Right renal cortex interstitium (tissue), 3 donors: ENCODE measurements at regions not wholly inside any gene's neighbourhood (a gene's known extent, or its start where the extent isn't known, plus 50 kb on each side); places are given as distances from the start of the nearest gene placed in this dataset.
A peak's percentile ranks its signal among the peaks of the same experiment; 100 is the strongest.
"Not testable (repeated sequence)": the region's sequence is repeated elsewhere in the genome, so short reads cannot be mapped to it uniquely, and the experiment has no call there.

Experiments used
- DNase-seq, 3 donors: peaks; one replicate each; pipeline ENCODE4 v3.0.0-alpha.2; 2013; ENCODE audit warnings: low read depth in 3 of 3, low spot score in 2 of 3

DNA sequence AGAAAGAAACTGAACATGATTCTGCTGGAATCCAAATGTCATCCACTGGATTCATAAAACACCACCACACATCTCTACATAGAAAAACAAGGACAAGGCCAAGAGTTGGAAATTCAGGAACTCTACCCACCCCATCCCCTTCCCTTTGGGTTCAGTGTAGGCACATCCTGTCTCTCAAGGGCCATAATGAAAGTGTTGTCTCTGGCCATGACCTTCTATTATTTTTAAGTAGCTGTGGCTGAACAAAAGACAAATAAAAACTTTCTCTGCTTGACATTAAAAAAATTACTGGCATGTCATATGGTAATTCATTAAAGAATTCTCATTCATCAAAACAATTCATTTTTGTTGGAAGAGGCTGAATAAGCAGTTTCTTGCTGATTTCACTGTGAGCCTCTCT is 54.9 kb upstream of the ZBTB18 start:
- no peak for DNase-seq

DNA sequence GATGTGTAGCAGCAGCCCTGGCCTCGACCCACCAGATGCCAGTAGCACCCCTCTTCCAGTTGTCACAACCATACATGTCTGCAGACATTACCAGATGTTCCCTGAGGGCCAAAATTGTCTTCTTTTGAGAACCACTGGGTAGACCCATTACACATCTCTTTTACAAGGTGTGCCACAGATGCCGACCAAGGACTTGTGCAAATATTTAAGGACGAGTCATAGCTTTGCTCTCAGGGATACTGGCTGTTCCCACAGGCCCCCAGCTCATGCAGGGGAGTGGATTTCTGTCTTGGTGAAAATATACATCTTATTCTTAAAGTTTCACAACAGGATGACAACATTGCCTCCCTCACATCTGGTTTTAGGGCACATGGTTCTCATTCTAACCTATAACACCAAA is 59.4 kb upstream of the ZBTB18 start:
- no peak for DNase-seq

DNA sequence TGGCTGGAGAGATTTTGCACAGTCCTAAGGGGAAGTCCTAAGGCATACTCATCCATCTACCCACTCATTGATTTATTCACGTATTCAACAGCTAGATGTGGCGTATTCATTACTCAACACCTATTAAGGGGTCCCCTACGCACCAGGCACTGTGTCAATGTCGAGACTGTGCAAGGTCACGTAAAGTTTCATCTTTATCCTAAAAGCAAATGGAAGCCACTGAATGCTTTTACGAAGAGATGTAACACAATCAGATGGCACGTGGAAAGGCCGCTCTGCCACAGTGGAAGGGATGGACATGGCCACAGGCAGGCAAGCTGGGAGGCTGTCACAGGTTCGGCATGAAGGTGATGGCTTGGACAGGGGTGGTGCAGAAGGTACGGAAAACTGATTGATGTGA is 66.3 kb upstream of the ZBTB18 start:
- no peak for DNase-seq

DNA sequence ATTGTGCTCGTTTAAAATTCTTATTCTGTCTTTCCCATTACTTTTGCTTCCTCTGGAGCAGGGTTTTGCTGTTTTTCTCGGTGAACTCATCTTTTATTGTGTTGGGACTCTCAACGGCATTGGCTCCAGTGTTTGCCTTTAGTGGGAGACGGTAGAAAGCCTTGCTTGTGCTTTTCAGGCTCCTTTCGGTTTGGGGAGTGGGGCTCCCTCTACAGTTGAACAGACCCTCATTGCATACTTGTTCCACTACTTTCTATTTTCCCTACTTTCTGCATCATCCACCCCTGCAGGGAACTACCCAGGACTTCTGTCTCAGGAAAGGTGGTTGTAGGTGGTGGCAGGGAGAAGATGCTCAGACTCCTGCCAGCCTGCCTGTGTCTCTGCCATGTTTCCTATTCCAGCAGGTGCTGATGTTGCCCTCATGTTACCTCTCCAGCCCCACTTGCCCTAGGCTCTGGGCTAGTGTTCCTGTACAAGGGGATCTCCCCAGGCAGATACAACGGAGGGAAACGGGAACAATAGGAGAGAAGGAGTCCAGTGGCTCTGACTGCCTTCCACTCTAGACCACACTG is 68.5 kb upstream of the ZBTB18 start:
- DNase-seq: no peak

DNA sequence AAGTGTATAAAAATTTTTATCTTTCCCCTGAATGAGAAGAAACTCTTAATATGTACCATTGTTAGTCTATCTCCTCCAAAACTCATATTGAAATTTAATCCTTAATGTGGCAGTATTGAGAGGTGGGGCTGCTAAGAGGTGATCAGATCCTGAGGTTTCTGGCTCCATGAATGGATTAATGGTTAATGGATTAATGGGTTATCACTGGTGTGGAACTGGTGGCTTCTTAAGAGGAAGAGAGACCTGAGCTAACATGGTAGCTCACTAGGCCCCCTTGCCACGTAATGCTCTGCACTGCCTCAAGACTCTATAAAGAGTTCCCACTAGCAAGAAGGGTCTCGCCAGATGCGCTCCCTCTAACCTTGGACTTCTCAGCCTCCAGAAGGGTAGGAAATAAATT is 70.6 kb upstream of the ZBTB18 start:
- DNase-seq: no peak

DNA sequence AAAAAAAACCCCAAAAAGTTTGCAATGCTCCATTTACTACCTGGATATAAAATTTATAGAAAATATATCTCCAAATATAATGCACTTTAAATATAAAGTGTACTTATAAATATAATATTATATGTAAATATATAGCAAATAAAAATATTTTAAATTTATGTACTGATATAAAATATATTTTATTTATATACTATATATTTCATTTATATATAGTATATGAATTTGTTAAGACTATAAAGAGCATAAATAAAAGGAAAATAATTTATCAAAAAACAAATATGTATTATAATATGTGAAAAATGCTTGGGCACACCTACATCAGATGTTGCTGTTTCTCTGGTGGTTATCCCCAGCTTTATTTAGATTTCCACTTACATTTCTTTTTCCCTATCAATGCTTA is 71.0 kb upstream of the ZBTB18 start:
- no peak for DNase-seq

DNA sequence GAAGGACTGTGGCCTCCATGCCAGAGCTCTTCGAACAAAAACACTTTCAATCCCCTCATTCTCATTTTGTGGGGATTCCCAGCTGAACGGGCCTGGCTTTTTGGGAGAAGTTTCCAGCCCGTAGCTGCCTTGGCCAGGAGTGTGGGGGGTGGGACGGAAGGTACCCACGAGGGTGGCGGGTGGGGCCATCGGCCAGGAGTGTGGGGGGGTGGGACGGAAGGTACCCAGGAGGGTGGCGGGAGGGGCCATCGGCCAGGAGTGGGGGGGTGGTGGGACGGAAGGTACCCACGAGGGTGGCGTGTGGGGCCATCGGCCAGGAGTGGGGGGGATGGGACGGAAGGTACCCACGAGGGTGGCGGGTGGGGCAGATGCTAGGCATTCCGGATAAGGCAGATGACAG is 71.7 kb upstream of the ZBTB18 start:
- DNase-seq: no peak

DNA sequence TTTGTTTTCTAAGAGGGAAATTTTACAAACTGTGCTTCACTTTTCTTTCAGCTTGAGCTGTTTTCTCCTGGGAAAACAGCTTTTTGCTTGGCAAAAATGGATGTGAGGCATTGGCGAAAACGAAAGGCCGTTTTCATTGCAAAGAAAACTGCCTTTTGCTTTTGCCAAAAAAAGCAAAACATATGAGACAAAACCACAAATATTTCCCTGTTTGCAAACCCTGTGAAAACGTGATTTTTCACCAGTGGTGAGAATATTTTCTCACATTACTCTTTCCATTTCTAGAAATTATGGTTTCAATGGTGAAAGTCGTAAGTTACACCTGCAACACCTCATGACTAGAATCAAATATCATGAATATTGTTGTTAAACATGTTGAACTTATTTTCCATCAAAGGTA is 74.0 kb upstream of the ZBTB18 start:
- no peak for DNase-seq

DNA sequence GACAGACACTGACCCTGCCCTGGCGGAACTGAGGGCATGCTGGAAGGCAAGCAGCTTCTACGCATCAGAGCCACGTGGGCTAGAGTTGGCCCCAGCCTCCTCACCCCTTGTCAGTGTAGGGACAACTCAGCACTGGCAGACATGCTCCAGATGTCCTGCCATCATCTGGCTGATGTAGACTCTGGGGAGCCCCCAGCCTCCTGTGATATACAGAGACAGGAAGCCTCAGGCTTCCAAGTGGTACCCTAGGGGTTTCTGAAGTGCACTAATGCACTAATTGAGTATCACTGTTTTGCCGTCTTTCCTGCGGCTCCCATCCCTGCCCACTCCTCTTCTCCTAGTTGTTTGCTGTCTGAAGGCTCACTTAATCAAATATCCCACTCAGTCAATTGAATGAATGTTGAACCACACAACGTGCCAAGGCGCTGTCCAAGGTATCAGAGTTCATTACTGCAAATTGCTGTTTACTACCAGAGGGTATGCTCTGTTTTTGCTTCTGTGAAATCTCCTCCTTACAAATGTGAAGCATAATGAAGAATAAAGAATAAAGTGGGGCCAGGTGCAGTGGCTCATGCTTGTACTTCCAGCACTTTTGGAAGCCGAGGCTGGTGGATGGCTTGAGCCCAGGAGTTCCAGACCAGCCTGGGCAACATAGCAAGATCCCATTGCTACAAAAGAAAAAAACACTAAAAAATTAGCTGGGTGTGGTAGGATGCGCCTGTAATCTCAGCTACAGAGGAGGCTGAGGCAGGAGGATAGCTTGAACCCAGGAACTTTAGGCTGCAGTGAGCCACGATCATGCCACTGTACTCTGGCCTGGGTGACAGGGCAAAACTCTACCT is 76.4 kb upstream of the ZBTB18 start:
- DNase-seq: peak in 2 of 3 donors; percentile 5 to 16

DNA sequence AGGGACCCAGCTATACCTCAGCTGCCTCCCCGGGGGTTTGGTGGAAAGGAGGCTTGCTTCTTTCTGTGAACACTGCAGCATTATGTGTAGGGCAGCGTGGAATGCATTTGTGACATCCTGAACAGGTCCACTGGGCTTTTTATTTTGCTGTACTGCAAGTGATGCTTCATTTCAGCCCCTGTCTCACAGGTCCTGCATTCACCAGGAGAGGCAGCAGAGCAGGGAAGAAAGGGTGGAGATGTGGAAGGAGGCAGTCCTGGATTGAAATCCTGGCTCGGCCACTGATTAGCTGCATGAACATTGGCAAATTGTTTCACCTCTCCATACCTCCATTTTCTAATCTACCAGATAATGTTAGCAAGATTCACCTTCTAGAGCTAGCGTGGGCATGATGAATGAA is 77.9 kb upstream of the ZBTB18 start:
- DNase-seq: no peak

DNA sequence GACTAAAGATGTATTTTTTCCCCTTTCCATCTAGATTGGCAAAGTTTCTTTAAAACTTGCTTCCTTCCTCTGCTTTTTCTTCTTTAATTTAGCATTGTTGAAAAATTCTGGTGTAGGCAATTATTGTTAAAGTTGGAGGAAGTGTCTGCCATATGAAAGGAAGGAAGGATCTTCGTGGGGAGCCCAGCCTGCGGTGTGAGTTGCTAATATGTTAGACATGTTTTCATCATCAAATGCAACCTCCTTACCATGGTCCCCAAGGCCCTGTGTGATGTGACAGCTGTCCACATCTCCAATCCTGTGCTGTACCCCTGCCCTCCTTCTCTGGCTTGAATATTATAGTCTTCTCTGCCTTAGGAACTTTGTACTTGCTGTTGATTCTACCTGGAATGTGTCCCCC is 81.0 kb upstream of the ZBTB18 start:
- no peak for DNase-seq

DNA sequence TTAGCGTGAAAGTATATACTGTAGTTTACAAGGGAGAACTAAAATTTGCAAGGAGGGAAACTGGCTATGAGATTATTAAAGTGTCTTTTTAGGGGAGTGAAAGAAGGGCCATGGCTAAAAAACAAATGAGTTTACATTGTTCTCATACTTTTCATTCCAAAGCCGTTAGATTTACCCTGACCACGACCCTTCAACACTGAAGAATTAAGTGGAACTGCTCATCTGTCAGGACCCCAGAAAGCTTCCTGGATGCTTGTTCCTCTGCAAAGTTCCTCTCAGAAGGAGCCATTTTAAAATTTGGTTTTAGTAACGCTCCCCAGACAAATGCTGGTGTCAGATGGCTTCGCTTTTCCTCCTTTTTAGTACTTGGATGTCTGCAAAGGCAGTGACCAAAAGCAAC is 82.7 kb upstream of the ZBTB18 start:
- no peak for DNase-seq

DNA sequence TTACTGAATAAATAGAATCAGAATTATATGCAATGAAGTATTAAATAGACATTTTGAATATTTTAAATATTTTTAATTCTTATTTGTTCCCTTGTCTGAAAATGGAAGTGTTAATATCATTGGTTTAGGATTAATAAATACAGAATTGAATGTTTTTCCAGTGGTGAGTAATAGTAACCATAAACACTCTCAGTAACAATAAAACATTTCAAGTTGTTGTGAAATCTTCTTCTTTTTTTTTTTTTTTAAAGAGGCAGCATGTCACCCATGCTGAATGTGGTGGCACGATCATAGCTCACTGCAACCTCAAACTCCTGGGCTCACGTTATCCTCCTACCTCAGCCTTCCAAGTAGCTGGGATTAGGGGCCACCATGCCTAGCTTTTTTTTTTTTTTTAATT is 86.2 kb upstream of the ZBTB18 start:
- DNase-seq: no peak

DNA sequence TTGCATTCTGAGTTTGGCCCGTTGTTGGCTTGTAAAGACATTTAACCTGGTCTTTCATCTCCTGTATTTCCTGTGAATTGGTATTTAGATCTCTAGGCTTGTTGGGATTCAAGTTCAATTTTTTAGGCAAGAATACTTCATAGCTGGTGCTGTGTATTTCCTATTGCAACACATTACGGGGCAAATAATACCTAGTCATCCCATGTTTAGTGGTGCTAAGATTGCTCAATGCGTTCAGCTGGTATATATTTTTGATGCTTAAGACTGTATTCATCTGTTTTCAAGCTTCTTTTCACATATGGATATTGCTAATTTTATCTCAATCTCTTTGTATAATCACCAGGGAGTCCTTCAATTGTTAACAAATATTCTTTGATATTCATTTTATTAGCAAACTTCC is 87.5 kb upstream of the ZBTB18 start:
- no peak for DNase-seq

DNA sequence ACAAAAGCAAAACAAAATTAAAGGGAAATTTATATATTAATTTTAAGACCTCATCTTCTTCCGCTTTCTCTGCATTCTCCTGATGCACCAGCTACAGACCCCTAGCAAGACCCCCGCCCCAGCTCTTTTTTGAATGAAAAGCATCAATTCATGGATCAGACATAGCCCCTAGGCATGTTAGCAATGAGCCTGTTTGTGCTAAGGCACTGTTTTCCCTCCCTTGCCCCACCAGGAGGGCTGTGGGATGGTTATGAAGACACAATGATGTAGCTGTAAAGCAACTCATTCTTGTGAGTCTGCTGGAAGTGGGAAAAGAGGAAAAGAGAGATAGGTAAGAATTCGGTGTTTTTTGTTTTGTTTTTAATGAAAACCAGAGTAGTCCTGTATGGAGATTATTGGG is 88.5 kb upstream of the ZBTB18 start:
- DNase-seq: no peak

DNA sequence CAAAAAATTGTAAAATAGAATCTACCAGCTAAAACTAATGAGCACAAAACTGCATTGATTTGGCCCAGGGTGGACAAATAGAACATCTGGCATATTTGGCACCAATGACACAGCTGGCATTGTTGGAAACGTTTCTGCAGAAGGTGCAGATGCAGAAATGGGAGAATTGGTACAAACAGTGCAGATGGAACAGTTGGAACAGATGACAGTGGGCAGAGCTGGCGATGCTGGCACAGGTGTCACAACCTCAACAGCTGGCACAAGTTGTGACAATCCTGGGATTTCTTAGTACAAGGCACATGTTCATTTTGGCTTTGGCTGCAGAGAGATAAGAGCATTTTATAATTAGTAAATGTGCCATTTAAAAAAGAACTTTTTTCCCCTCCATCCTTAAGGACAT is 91.1 kb upstream of the ZBTB18 start:
- DNase-seq: no peak

DNA sequence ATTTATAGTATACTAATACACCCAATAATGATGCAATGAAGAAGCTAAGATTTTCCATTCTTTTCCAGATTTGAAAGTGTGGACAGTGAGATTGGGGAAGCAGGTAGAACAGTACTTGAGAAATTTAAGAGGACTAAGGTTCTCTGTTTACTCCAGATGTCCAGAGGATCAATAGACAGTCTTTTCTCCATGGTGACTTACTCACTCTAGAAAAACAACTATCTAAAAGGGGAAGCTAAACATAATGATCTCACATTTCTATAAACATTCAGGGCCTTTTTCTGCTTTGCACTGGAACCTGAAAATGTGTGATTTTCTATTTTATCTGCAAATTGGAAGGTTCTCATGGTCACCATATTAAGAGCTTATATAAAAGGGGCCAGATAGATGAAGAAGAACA is 93.9 kb upstream of the ZBTB18 start:
- no peak for DNase-seq

DNA sequence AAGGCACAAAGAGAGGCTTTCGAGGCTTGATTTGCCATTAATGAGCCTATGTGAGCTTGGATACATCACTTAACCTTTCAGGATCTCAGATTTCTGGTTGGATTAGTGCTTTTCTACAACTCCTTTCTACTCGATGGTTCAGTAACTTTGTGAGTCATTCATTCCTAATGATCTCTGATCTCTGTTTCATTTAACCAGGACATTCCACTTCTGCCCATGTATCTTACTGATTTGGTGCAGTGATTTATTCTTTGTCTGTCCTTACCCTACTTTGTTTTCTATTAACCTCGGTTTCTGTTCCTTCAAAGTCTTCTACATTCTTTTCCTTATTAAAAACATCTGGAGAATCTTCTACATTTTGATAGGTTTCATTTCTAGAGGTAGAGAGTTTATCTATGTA is 94.6 kb upstream of the ZBTB18 start:
- DNase-seq: no peak

DNA sequence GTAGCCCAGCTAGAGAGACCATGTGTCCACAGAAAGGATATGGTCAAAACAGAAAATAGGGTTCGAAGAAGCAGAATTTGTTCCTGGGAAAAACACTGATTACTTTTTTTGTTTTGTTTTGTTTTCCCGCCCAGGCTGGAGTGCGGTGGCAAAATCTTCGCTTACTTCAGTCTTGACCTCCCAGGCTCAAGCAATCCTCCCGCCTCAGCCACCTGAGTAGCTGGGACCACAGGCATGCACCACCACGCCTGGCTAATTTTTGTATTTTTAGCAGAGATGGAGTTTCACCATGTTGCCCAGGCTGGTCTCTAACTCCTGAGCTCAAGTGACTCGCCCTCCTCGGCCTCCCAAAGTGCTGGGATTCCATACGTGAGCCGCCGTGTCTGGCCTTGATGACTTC is 99.9 kb upstream of the ZBTB18 start:
- DNase-seq: not testable (repeated sequence)

DNA sequence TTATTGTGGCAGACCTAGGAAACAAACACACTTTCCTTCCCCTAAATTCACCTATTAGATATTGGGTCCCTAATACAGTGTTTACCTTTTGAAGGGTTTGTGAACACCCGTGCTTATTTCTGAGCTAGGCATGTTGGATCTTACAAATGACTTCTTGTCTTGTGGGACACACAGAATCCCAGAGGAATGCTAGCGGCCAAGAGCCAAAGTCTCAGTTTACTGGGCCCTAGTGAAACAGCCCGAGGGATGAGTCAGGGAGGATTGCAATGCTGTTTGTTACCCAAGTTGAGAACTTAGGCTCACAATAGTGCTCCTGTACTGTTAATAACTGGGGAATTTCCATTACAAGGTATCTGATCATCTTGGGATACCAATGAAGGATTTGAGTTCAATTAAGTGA is 100.1 kb upstream of the AKT3 start:
- DNase-seq: no peak

DNA sequence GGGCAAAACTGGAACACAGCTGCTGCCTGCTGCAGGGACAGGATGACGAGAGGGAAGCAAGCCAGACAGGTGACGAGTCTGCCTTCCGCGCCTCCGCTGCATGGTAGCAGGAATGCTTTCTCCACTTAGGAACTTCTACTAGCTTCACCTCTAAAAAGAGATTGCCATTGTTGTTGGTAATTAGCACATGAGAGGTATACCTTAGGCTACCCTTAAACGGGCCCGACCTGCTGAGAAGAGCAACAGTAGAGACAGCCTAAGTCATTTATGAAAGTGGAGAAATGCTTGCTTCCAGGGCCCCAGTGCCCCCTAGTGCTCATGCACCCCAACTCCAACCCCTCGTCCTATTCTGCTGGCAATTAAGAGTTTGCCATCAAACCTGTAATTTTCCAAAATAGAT is 96.9 kb upstream of the AKT3 start:
- no peak for DNase-seq

DNA sequence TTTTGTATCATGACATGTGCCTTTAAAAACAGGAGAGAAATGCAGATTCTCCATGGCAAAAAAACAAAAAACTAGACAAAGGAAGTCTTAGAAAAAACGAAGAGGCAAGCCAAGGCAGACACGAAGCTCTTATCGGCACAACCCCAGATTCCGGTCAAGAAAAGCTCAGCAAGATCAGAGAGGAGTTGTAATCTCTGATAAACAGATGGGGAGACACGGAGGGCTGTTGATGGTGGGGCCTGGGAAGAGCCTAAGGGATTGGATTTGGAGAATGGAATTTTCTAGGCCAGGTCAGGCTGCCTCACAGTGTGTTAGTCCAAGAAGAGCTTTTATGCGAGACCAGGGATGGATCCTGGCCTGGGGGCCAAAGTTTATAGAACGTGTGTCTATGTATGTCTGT is 96.2 kb upstream of the AKT3 start:
- no peak for DNase-seq

DNA sequence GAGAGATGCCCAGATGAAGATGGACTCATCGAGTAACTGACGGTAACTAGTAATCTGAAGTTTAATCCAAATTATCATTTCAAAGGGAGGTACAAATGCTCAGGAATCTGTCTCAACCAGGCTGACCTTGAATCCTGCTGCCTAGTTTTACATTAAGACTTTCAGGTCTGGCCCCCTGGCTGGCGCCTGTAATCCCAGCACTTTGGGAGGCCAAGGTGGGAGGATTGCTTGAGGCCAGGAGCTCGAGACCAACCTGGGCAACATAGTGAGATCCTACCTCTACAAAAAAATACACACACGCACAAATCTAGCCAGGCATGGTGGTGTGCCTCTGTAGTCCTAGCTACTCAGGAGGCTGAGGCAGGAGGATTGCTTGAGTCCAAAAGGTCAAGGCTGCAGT is 95.7 kb upstream of the AKT3 start:
- DNase-seq: no peak
